Stromal cell of bone marrow (primary cell): ENCODE measurements at regions not wholly inside any gene's neighbourhood (a gene's known extent, or its start where the extent isn't known, plus 50 kb on each side); places are given as distances from the start of the nearest gene placed in this dataset.
A peak's percentile ranks its signal among the peaks of the same experiment; 100 is the strongest.

Source experiments
- DNase-seq: peaks from one replicate; pipeline ENCODE4 v3.0.0-alpha.2; 2012; ENCODE audit warnings: low read depth

GRCh38 chr17:12528036-12528435, 137.7 kb upstream of the MYOCD start:
- DNase-seq = no peak

GRCh38 chr17:12530161-12530560, 135.5 kb upstream of the MYOCD start:
- no peak for DNase-seq

GRCh38 chr17:12536021-12536420, 129.7 kb upstream of the MYOCD start:
- DNase-seq = no peak

GRCh38 chr17:12536472-12536871, 129.2 kb upstream of the MYOCD start:
- no peak for DNase-seq

GRCh38 chr17:12537436-12537835, 128.3 kb upstream of the MYOCD start:
- no peak for DNase-seq

GRCh38 chr17:12538003-12538402, 127.7 kb upstream of the MYOCD start:
- DNase-seq = no peak

- peak; percentile 55 for DNase-seq
Observed at GRCh38 chr17:12545877-12546513, 119.7 kb upstream of the MYOCD start.

GRCh38 chr17:12546983-12547382, 118.7 kb upstream of the MYOCD start:
- DNase-seq = no peak

GRCh38 chr17:12547831-12548230, 117.9 kb upstream of the MYOCD start:
- DNase-seq = no peak

GRCh38 chr17:12548558-12548957, 117.1 kb upstream of the MYOCD start:
- no peak for DNase-seq

GRCh38 chr17:12549499-12550041, 116.1 kb upstream of the MYOCD start:
- peak; percentile 31 for DNase-seq

- DNase-seq = no peak
Observed at GRCh38 chr17:12553625-12554024, 112.1 kb upstream of the MYOCD start.

- no peak for DNase-seq
Observed at GRCh38 chr17:12554251-12554650, 111.4 kb upstream of the MYOCD start.

- no peak for DNase-seq
Observed at GRCh38 chr17:12566291-12566690, 99.4 kb upstream of the MYOCD start.

- DNase-seq = no peak
Observed at GRCh38 chr17:12567077-12568053, 98.3 kb upstream of the MYOCD start.

GRCh38 chr17:12568358-12569251, 97.1 kb upstream of the MYOCD start:
- no peak for DNase-seq

- DNase-seq = no peak
Observed at GRCh38 chr17:12571606-12572005, 94.1 kb upstream of the MYOCD start.

GRCh38 chr17:12574525-12574924, 91.2 kb upstream of the MYOCD start:
- no peak for DNase-seq

- DNase-seq = no peak
Observed at GRCh38 chr17:12575641-12576040, 90.0 kb upstream of the MYOCD start.

GRCh38 chr17:12579288-12579687, 86.4 kb upstream of the MYOCD start:
- no peak for DNase-seq

- DNase-seq = no peak
Observed at GRCh38 chr17:12580640-12581039, 85.0 kb upstream of the MYOCD start.

GRCh38 chr17:12584727-12585126, 81.0 kb upstream of the MYOCD start:
- no peak for DNase-seq
